H1 (cell line): ENCODE measurements at regions not wholly inside any gene's neighbourhood (a gene's known extent, or its start where the extent isn't known, plus 50 kb on each side); places are given as distances from the start of the nearest gene placed in this dataset.

Experiments used
- CTCF ChIA-PET: fragments of 300-600 bp; sonication (Branson Sonifier 250); formaldehyde crosslinking; loops from one replicate; lab custom pipeline; 2021; ENCODE audit not compliant: partially characterized antibody; lab: Charles Lee
- POLR2A ChIA-PET: fragments of 300-600 bp; sonication (Branson Sonifier 250); formaldehyde crosslinking; loops from one replicate; lab custom pipeline; 2021; ENCODE audit warnings: inconsistent platforms; ENCODE audit not compliant: partially characterized antibody; lab: Charles Lee
- DNase-seq, 2 experiments: peaks; one replicate each; pipeline versions ENCODE4 v3.0.0 to v3.0.0-alpha.2; 2010 to 2022; ENCODE audit warnings: low spot score in 2 of 2, low read depth in 1 of 2, mixed read lengths in 1 of 2
- FAIRE-seq: peaks from 2 replicates; lab custom pipeline; 2011; peaks lifted over from hg19 to GRCh38; lab: Jason Lieb, UNC
- H2AFZ ChIP-seq: 2 replicates; pipeline ENCODE4 v1.8.1; 2012; ENCODE audit warnings: low read length, inconsistent platforms
- H2AK5ac ChIP-seq: 2 replicates; pipeline ENCODE4 v1.6.1; 2013; ENCODE audit warnings: low read depth, low read length
- H2BK120ac ChIP-seq: replicated peaks from 2 replicates; pipeline ENCODE3; 2013; ENCODE audit warnings: low read depth, low read length, inconsistent platforms
- H2BK12ac ChIP-seq: 2 replicates; pipeline ENCODE4 v1.6.1; 2013; ENCODE audit warnings: low read depth, low read length
- H2BK15ac ChIP-seq: 2 replicates; pipeline ENCODE4 v1.6.1; 2013; ENCODE audit warnings: low read length
- H2BK20ac ChIP-seq: 2 replicates; pipeline ENCODE4 v1.6.1; 2013; ENCODE audit warnings: low read length
- H2BK5ac ChIP-seq: 2 replicates; pipeline ENCODE4 v1.6.1; 2013; ENCODE audit warnings: low read depth, low read length
- H3K14ac ChIP-seq: 2 replicates; pipeline ENCODE4 v1.6.1; 2013; ENCODE audit warnings: inconsistent platforms; ENCODE audit not compliant: insufficient read length
- H3K18ac ChIP-seq: 2 replicates; pipeline ENCODE4 v1.6.1; 2013; ENCODE audit warnings: low read length; ENCODE audit errors: extremely low read depth
- H3K23ac ChIP-seq: 2 replicates; pipeline ENCODE4 v1.6.1; 2013; ENCODE audit warnings: inconsistent platforms; ENCODE audit not compliant: insufficient read length
- H3K23me2 ChIP-seq: 2 replicates; pipeline ENCODE4 v1.6.1; 2013; ENCODE audit warnings: low read depth, low read length
- H3K27ac ChIP-seq: 2 replicates; pipeline ENCODE4 v1.6.1; 2011; ENCODE audit warnings: low read depth, low read length, inconsistent platforms
- H3K27me3 ChIP-seq, 4 experiments: replicated peaks in 1 of 4; 1 replicate in 1 of 4; 2 replicates in 3 of 4; pipeline versions ENCODE4 v1.6.1 to v1.8.1; 2011 to 2013; ENCODE audit warnings: low read length in 3 of 4, mild to moderate bottlenecking in 3 of 4, inconsistent platforms in 2 of 4, mixed read lengths in 2 of 4, moderate library complexity in 1 of 4; ENCODE audit not compliant: control insufficient read depth in 3 of 4, insufficient read depth in 3 of 4; ENCODE audit errors: extremely low read depth in 1 of 4
- H3K36me3 ChIP-seq, 4 experiments: 2 replicates each; pipeline versions ENCODE4 v1.6.1 to v1.8.1; 2011 to 2013; ENCODE audit warnings: mild to moderate bottlenecking in 4 of 4, low read length in 3 of 4, moderate library complexity in 2 of 4, control low read depth in 1 of 4, inconsistent platforms in 1 of 4; ENCODE audit not compliant: insufficient read depth in 4 of 4, control insufficient read depth in 2 of 4
- H3K4ac ChIP-seq: replicated peaks from 2 replicates; pipeline ENCODE3; 2013; ENCODE audit warnings: low read length, low read depth, mixed read lengths, inconsistent platforms; ENCODE audit not compliant: insufficient read length
- H3K4me1 ChIP-seq, 4 experiments: replicated peaks in 1 of 4; 1 replicate in 1 of 4; 2 replicates in 3 of 4; pipeline versions ENCODE4 v1.6.1 to v1.8.1; 2011 to 2013; ENCODE audit warnings: low read length in 3 of 4, inconsistent platforms in 2 of 4, mixed read lengths in 1 of 4; ENCODE audit not compliant: insufficient read depth in 4 of 4, control insufficient read depth in 3 of 4
- H3K4me2 ChIP-seq, 2 experiments: 2 replicates each; pipeline versions ENCODE4 v1.6.1 to v1.8.1; 2011 to 2013; ENCODE audit warnings: low read depth in 2 of 2, low read length in 2 of 2, control low read depth in 1 of 2, inconsistent platforms in 1 of 2, mild to moderate bottlenecking in 1 of 2; ENCODE audit not compliant: insufficient read depth in 1 of 2
- H3K4me3 ChIP-seq, 4 experiments: fragments of 200-600, 300-600 bp in 1 of 4; sonication (generic), shearing (Covaris generic), sonication (Bioruptor Twin) in 1 of 4; 2 replicates each; pipeline versions ENCODE4 v1.5.1 to v1.8.1; 2011 to 2016; ENCODE audit warnings: low read length in 4 of 4, low read depth in 3 of 4, control low read depth in 2 of 4, inconsistent platforms in 2 of 4, mild to moderate bottlenecking in 2 of 4, mixed read lengths in 1 of 4, moderate library complexity in 1 of 4; ENCODE audit not compliant: insufficient read depth in 2 of 4; ENCODE audit errors: extremely low read depth in 1 of 4
- H3K56ac ChIP-seq: replicated peaks from 2 replicates; pipeline ENCODE3; 2013; ENCODE audit warnings: low read depth, mild to moderate bottlenecking, mixed read lengths, low read length, inconsistent platforms; ENCODE audit not compliant: insufficient read length
- H3K79me1 ChIP-seq: 2 replicates; pipeline ENCODE4 v1.6.1; 2013; ENCODE audit warnings: low read depth, low read length, control low read depth
- H3K79me2 ChIP-seq, 2 experiments: 2 replicates each; pipeline versions ENCODE4 v1.6.1 to v1.8.1; 2012 to 2013; ENCODE audit warnings: low read length in 2 of 2, mild to moderate bottlenecking in 2 of 2, inconsistent platforms in 1 of 2; ENCODE audit not compliant: insufficient read depth in 2 of 2, control insufficient read depth in 1 of 2
- H3K9ac ChIP-seq, 4 experiments: replicated peaks in 1 of 4; 1 replicate in 1 of 4; 2 replicates in 3 of 4; pipeline versions ENCODE4 v1.6.1 to v1.8.1; 2011 to 2013; ENCODE audit warnings: low read depth in 3 of 4, low read length in 3 of 4, control low read depth in 2 of 4, mild to moderate bottlenecking in 2 of 4, moderate library complexity in 2 of 4, inconsistent platforms in 1 of 4; ENCODE audit errors: extremely low read depth in 1 of 4
- H3K9me3 ChIP-seq, 2 experiments: 2 replicates each; pipeline versions ENCODE4 v1.6.1 to v1.8.1; 2012 to 2013; ENCODE audit warnings: mild to moderate bottlenecking in 2 of 2, moderate library complexity in 2 of 2, control low read depth in 1 of 2, inconsistent platforms in 1 of 2, low read depth in 1 of 2, low read length in 1 of 2, mixed read lengths in 1 of 2; ENCODE audit not compliant: insufficient read depth in 2 of 2
- H4K20me1 ChIP-seq, 2 experiments: replicated peaks in 1 of 2; 2 replicates each; pipeline versions ENCODE3 to v1.8.1; 2011 to 2013; ENCODE audit warnings: inconsistent platforms in 2 of 2, low read length in 2 of 2, mild to moderate bottlenecking in 1 of 2; ENCODE audit not compliant: insufficient read depth in 2 of 2, control insufficient read depth in 1 of 2
- H4K5ac ChIP-seq: 2 replicates; pipeline ENCODE4 v1.6.1; 2013; ENCODE audit warnings: low read length, low read depth, mixed read lengths, inconsistent platforms; ENCODE audit not compliant: insufficient read length
- H4K8ac ChIP-seq: 2 replicates; pipeline ENCODE4 v1.8.0; 2013; ENCODE audit warnings: mild to moderate bottlenecking, moderate library complexity, low read length, inconsistent platforms; ENCODE audit not compliant: insufficient read depth; ENCODE audit errors: extremely low read depth
- H4K91ac ChIP-seq: replicated peaks from 2 replicates; pipeline ENCODE3; 2013; ENCODE audit warnings: low read length, mixed read lengths, inconsistent platforms; ENCODE audit not compliant: insufficient read length
- CHD2 ChIP-seq: IDR thresholded peaks from 2 replicates; pipeline ENCODE4 v1.6.1; 2012; ENCODE audit warnings: low read length, improper control_type of control experiment
- RNF2 ChIP-seq: fragments of 200-900, 300-1000 bp; sonication (generic); IDR thresholded peaks from 2 replicates; pipeline ENCODE4 v1.7.1; 2016; ENCODE audit warnings: borderline replicate concordance, low read depth, mild to moderate bottlenecking, antibody characterized with exemption, low read length; ENCODE audit not compliant: poor library complexity, severe bottlenecking; ENCODE audit errors: missing control alignments
- WGBS, 2 experiments: shearing (Covaris generic) in 1 of 2; methylation state at CpG; one replicate each; pipeline versions ENCODE4 v1.1.6 to v1.1.7; 2013 to 2015; ENCODE audit warnings: low lambda C conversion rate in 2 of 2, mixed read lengths in 2 of 2, inconsistent platforms in 1 of 2, low coverage in 1 of 2, missing lambda C conversion rate in 1 of 2; ENCODE audit not compliant: insufficient replicate concordance in 2 of 2, insufficient coverage in 1 of 2, insufficient read length in 1 of 2; ENCODE audit errors: extremely low coverage in 1 of 2, missing lambda C conversion rate in 1 of 2; 5-methylcytosine and 5-hydroxymethylcytosine counted together

GRCh38 chr15:96417760-96418130 lies 87.2 kb downstream of the NR2F2 start:
- peaks cover 64 to 88% (median 80%) of the 10 kb centered on the region in 4 experiments for H3K27me3 ChIP-seq

More at GRCh38 chr15:96417760-96418130, 87.2 kb downstream of the NR2F2 start:
- DNase-seq, result no peak
- no peaks in the 10 kb centered on the region for H3K79me1 ChIP-seq
- H2AFZ ChIP-seq, result no peak overlapping the region
- H2BK5ac ChIP-seq, result no peak overlapping the region
- TF ChIP-seq CHD2, result no peak
- peak; percentile 70 for TF ChIP-seq RNF2
- no peak overlapping the region for H2BK20ac ChIP-seq
- H3K23me2 ChIP-seq, result peaks cover 3% of the 10 kb centered on the region
- H3K4ac ChIP-seq, result no peak overlapping the region
- no peak overlapping the region for H3K56ac ChIP-seq
- H3K4me3 ChIP-seq, result peak overlapping the region in 1 of 4 experiments; percentile 47; a peak in 1 of 8 replicates
- POLR2A ChIA-PET, result interaction anchor here (1.9 kb wide), 1 partner anchor 57 kb away, joined by 6 read pairs; no protein-coding TSS in a partner anchor
- CTCF ChIA-PET, result interaction anchor here (0.6 to 4.5 kb wide), 9 partner anchors 11 to 580 kb away, joined by 3 to 25 read pairs (median 6); no protein-coding TSS in a partner anchor
- H3K27ac ChIP-seq, result no peak overlapping the region
- no peak for FAIRE-seq
- H2BK12ac ChIP-seq, result no peak overlapping the region
- peak overlapping the region; percentile 54 to 70; a peak in 2 of 4 replicates for H3K4me2 ChIP-seq
- H3K9ac ChIP-seq, result no peak overlapping the region
- H2BK15ac ChIP-seq, result no peak overlapping the region
- 6% methylated on average over 13 of the region's 14 CpGs; no CpG with 5 or more reads in 1 of the 2 experiments for WGBS, 2 experiments
- no peak overlapping the region for H4K8ac ChIP-seq
- no peak overlapping the region for H3K18ac ChIP-seq
- no peak overlapping the region for H4K5ac ChIP-seq
- H4K91ac ChIP-seq, result no peak overlapping the region
- H3K4me1 ChIP-seq, result peaks cover 4 to 15% (median 7%) of the 10 kb centered on the region in 4 experiments
- H2AK5ac ChIP-seq, result no peak overlapping the region
- H2BK120ac ChIP-seq, result no peak overlapping the region
- peaks cover 11 to 17% of the 10 kb centered on the region in 2 experiments for H4K20me1 ChIP-seq
- no peak overlapping the region for H3K14ac ChIP-seq
- no peaks in the 10 kb centered on the region for H3K9me3 ChIP-seq
- H3K36me3 ChIP-seq, result no peaks in the 10 kb centered on the region
- no peaks in the 10 kb centered on the region for H3K79me2 ChIP-seq
- H3K23ac ChIP-seq, result no peak overlapping the region
